RCC 7860 (cell line): ENCODE measurements at regions not wholly inside any gene's neighbourhood (a gene's known extent, or its start where the extent isn't known, plus 50 kb on each side); places are given as distances from the start of the nearest gene placed in this dataset.
"Not testable (repeated sequence)": the region's sequence is repeated elsewhere in the genome, so short reads cannot be mapped to it uniquely, and the experiment has no call there.

Experiments used
- DNase-seq: peaks from one replicate; pipeline ENCODE4 v3.0.0-alpha.2; 2015; ENCODE audit warnings: low spot score
- FAIRE-seq: peaks from 2 replicates; lab custom pipeline; 2012; peaks lifted over from hg19 to GRCh38; lab: Jason Lieb, UNC

- FAIRE-seq (no peak), DNase-seq (no peak)
Observed at GRCh38 chr11:115644856-115645255, 140.6 kb upstream of the CADM1 start.

DNA sequence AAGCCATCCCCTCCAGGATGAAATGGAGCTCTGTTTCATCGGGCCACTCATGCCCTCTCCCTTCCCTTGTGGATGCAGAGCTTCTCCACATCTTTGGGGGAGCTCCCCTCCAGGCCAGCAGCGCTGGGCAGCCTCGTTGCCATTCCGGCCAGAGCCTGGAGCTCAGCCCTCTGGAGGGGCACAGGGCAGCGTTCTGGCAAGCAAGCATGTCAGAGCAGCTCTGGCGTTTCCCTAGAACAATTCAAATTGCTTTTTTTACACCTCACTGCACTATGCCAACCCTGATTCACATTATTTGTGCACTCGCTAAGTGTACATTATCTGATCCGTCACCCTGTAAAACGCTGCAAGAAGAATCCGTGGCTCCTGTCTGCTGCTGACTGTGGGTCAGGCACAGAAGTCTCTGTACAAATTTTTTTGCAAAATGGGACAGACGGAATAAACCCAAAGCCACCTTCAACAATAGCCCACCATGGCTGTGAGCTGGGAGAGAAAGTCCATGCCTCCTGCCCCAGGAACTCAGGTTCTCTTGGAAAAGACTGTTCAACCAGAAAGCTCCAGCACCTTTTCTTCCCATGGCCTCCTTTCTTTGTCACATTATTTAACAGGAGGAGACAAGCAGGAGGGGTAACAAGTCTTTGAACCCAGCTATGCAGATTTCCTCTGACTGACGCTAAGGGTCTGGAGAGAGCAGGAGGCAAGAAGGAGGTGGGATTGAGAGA is 139.5 kb upstream of the CADM1 start:
- no peak for DNase-seq
- no peak for FAIRE-seq

DNA sequence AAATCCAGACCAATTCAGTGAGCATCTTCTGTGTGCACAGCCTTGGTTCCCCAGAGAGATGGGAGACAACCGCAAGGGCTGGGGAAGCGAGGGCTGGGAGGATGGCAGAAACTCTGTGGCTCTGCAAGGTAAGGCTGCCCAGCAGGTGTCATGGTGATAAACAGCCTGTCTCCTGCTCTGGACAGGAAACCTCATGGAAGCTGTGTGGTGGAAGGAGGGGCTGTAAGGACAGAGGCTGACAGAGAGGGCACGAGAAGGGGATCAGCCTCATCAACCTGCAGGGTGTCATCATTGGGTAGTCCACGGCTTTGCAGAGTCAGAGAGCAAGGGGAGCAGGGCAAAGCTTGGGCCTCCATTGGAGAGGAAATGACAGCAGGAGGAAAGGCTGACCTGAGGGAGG is 138.4 kb upstream of the CADM1 start:
- DNase-seq (no peak), FAIRE-seq (no peak)

GRCh38 chr11:115637599-115638241 is 133.5 kb upstream of the CADM1 start:
- no peak for DNase-seq
- FAIRE-seq, result no peak

DNA sequence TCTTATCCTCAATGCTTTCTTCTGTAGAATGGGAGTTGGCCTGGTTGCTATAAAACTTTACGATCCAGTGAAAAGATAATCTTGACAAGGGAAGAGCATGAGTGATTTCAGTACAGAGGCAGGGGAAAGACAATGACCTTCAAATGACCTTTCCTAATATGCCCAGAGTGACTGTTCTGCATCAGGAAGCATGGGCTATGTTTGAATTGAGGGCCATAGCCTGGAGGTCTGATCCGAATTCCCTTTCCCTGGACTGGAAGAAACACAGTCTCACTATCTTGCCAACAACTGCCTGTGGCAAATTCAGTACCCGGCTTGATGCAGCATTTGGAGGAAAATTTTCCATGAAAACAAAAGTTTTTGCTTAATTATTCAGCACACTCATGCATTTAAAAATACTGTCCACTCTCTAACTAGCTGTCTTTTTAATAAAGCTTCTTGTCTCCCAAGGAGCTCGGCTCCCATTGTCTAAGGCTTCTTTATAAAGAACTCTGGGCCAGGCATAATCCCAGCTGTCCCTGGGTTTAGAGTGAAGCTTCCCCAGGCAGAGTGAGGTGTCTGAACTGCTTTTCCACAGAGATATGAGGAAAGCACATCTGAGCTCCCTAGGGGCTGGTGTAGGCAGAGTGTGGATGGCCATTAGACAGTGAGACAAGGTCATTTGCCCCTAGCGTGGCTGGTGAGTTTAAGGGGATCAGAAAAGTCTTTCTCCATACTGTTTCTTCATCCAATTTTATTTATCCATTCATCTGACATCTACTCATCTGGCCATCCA is 132.7 kb upstream of the CADM1 start:
- FAIRE-seq (no peak), DNase-seq (no peak)

- not testable (repeated sequence) for DNase-seq, FAIRE-seq
Observed at GRCh38 chr11:115633977-115634376, 129.8 kb upstream of the CADM1 start.

GRCh38 chr11:115632061-115632460 is 127.8 kb upstream of the CADM1 start:
- FAIRE-seq (no peak), DNase-seq (no peak)

DNA sequence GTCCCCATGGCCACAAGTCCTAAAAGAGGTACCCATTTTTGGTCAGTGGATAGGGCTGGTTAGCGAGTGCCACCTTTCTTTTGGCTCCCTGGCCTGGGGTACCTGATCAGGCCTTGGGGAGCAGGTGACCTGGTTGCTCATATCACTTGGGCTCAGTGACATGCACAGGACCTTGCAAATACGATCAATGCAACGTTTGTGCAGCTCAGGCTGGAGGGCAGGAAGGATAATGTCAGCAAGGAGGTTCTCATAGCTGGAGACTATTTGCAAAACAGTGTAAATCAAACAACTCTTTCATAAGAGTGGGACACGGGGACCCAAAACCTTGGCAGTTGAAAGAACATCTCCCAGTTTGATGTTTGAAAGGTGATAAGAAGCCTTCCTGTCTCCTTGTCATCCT is 127.4 kb upstream of the CADM1 start:
- DNase-seq, result no peak
- FAIRE-seq, result no peak

- DNase-seq, result no peak
- no peak for FAIRE-seq
Observed at GRCh38 chr11:115630214-115630613, 126.0 kb upstream of the CADM1 start.

DNA sequence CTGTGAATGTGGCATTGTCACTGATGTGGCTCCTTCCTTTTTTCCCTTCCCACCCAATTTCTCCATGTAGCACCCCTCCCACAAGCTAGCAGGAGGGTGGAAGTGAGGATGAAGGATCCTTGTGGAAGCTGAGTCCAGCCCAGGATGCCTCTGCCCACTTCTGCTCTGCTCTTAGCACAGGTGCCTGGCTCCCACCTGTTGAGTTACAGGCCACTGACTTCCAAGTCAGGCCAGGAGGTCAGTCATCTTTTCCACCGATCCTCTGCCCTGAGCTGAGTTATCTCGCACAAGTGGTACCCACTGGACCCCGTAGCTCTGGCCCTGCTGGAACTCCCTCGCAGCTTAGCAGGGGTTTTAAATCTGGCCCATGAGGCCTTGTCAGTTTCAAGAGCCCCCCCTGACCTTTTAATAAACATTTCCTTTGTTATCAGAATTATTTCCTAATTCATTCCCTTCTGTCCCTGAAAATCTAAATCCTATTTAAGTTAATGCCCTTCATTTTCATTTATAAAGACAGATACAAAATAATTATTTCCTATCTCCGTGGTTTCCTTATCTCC is 125.3 kb upstream of the CADM1 start:
- no peak for DNase-seq
- FAIRE-seq, result no peak

- no peak for FAIRE-seq
- DNase-seq, result no peak
Observed at GRCh38 chr11:115627666-115628460, 123.6 kb upstream of the CADM1 start.

GRCh38 chr11:115627071-115627470 is 122.9 kb upstream of the CADM1 start:
- DNase-seq (no peak), FAIRE-seq (no peak)

DNA sequence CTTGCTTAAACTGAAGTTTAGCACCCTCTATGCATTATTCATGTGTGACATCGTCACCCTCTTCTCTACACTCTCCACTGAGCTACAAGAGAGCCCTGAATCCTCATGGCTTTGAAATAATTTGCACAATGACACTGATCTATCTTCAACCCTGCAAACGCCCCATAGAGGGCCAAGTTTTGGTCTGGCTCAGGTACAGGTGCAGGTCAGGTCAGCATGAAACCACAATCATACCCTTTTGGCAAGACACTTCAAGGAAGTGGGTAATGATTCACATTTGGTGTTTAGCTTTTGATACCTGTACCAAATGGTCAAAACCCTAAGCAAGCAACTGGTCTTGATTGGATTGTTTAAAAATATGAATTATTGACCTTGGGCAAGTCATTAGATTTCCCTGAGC is 122.2 kb upstream of the CADM1 start:
- FAIRE-seq, result no peak

DNA sequence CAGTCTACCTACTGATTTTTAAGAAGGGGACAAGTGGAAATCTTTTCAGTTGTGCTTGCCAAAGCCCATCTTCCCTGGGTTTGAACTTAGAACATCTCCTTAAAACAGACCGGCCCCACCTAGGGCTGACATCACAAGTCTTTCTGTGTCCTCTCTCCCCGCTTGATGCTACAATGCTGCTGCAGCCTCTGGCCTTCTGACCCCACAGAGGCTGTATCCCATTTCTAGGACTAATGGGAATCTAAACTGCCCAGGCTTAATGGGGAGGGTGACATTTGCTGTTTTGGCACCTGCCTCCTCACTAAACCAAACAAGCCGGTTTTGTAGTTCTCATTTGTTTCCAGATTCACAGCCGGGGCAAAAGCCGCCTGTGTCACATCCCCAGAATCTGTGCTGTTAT is 121.3 kb upstream of the CADM1 start:
- FAIRE-seq, result no peak
- DNase-seq, result no peak

More for the DNA sequence above, 122.2 kb upstream of the CADM1 start:
- DNase-seq, result no peak

DNA sequence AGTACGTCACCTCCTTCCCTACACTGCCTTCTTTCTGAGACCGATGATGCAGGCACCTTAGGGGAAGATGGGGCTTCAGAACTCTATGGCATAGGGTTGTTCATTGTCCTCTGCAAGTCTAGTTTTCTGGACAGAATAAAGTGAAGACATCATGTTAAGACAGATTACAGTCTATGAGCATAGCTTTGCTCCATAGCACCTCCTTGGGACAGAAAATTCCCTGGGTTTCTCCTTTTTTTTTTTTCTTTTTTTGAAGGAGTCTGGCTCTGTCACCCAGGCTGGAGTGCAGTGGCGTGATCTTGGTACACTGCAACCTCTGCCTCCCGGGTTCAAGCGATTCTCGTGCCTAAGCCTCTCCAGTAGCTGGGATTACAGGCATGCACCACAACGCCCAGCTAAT is 119.8 kb upstream of the CADM1 start:
- no peak for FAIRE-seq
- DNase-seq, result no peak

GRCh38 chr11:115623021-115623451 is 118.8 kb upstream of the CADM1 start:
- peak; percentile 88 for DNase-seq
- FAIRE-seq, result peak; percentile 89

DNA sequence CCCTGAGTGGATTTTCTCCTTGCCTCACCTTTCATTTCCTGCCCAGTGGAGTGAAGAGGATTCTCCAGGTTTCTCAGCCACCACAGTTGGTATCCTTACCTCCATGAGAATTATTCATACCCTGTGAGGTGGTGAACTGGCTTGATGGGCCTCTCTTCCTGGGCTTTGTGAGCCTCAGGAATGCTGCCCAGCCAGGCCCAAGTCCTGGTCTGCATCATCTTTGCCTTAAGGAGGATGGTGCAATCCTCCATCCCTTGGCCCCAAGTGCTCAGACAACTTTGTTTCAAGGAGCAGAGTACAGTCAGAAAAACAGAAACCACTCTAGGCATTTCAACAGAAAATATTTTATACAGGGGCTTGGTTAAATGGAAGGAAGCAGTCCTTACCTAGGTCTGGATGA is 114.2 kb upstream of the CADM1 start:
- FAIRE-seq (no peak), DNase-seq (peak; percentile 33)

- DNase-seq (no peak), FAIRE-seq (no peak)
Observed at GRCh38 chr11:115617767-115618166, 113.6 kb upstream of the CADM1 start.

GRCh38 chr11:115616971-115617370 is 112.8 kb upstream of the CADM1 start:
- DNase-seq, result peak; percentile 93
- peak; percentile 95 for FAIRE-seq

DNA sequence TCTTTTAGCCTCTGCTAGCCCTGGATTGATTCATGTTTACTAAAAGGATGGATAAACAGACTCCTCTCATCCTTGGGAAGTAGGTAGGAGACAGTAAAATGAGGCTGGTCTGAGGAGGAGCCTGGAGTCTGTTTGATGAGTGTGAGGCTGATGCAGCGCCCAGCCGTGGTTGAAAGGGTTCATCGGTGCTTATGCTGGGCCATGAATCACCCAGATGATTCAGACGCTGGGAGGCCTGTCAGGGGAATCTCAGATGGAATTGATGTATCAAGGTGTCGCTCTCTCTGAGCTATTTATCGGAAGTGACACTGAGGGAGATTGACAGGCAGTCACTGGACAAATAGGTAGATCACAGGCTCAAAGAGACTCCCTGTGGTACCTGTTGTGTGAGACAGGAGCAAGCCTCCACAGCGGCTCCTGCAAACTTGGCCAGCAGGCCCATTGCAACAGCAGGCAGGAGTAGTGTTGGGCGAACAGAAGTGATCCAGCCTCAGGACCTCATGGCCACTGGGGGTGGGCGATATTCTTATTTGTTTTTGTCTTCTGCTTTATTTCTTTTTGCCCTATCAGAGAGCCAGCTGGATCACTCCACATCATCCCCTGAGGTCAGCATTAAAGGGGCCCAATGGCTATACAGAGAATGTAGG is 109.9 kb upstream of the CADM1 start:
- DNase-seq (peak; percentile 72), FAIRE-seq (peak; percentile 85)
